ENCODE measurements at regions not wholly inside any gene's neighbourhood (a gene's known extent, or its start where the extent isn't known, plus 50 kb on each side); places are given as distances from the start of the nearest gene placed in this dataset.

GRCh38 chr11:93905384-93905783, 55.0 kb upstream of the VSTM5 start:
- TF ChIP-seq EZH2 (IDR thresholded peaks at IDR 0.05; ENCODE audit: low read depth, unreplicated experiment) = no peak
- no peak for TF ChIP-seq CTCF (conservative IDR thresholded peaks at IDR 0.05; ENCODE audit: low read depth in 2 of 2)
- TF ChIP-seq POLR2AphosphoS5 (IDR thresholded peaks at IDR 0.05; ENCODE audit: low read depth) = no peak
- no peak for TF ChIP-seq REST (IDR thresholded peaks at IDR 0.05; ENCODE audit: unreplicated experiment)
- TF ChIP-seq JUNB (IDR thresholded peaks at IDR 0.05; ENCODE audit: unreplicated experiment) = no peak
- no peak for TF ChIP-seq EZH2phosphoT487 (IDR thresholded peaks at IDR 0.05; ENCODE audit: unreplicated experiment)
- TF ChIP-seq ETS1 (IDR thresholded peaks at IDR 0.05) = no peak
- TF ChIP-seq CREB1 (CRISPR knock-in tag; IDR thresholded peaks at IDR 0.05; ENCODE audit: low read depth) = no peak
- no peak for TF ChIP-seq NANOG (IDR thresholded peaks at IDR 0.05; ENCODE audit: borderline replicate concordance)
